IMR-90 (cell line): ENCODE measurements at regions not wholly inside any gene's neighbourhood (a gene's known extent, or its start where the extent isn't known, plus 50 kb on each side); places are given as distances from the start of the nearest gene placed in this dataset.

Experiments
- BHLHE40 ChIP-seq: fragments of 150-350 bp; IDR thresholded peaks from 2 replicates; pipeline ENCODE4 v1.6.1; 2016; ENCODE audit warnings: mild to moderate bottlenecking, low read depth, low read length
- CEBPB ChIP-seq: IDR thresholded peaks from 2 replicates; pipeline ENCODE4 v1.6.1; 2012; ENCODE audit warnings: low read depth, low read length, improper control_type of control experiment
- CHD1 ChIP-seq: IDR thresholded peaks from 2 replicates; pipeline ENCODE4 v1.6.1; 2012; ENCODE audit warnings: low read depth, low read length, improper control_type of control experiment
- FOS ChIP-seq: fragments of 150-350 bp; IDR thresholded peaks from 2 replicates; pipeline ENCODE4 v1.6.1; 2016; ENCODE audit warnings: low read depth, low read length
- MAFK ChIP-seq: IDR thresholded peaks from 2 replicates; pipeline ENCODE4 v1.6.1; 2012; ENCODE audit warnings: low read depth, low read length, improper control_type of control experiment
- MXI1 ChIP-seq: IDR thresholded peaks from 2 replicates; pipeline ENCODE4 v1.6.1; 2012; ENCODE audit warnings: low read depth, mild to moderate bottlenecking, low read length, moderate library complexity, borderline replicate concordance
- NFE2L2 ChIP-seq: fragments of 150-350 bp; IDR thresholded peaks from 2 replicates; pipeline ENCODE4 v1.6.1; 2016; ENCODE audit warnings: low read depth, mild to moderate bottlenecking, low read length
- POLR2A ChIP-seq: IDR thresholded peaks from 2 replicates; pipeline ENCODE4 v1.6.1; 2012; ENCODE audit warnings: mild to moderate bottlenecking, low read depth, low read length
- RAD21 ChIP-seq: IDR thresholded peaks from 2 replicates; pipeline ENCODE4 v1.6.1; 2012; ENCODE audit warnings: low read length, improper control_type of control experiment
- RCOR1 ChIP-seq: IDR thresholded peaks from 2 replicates; pipeline ENCODE4 v1.6.1; 2012; ENCODE audit warnings: mild to moderate bottlenecking, low read length, improper control_type of control experiment; ENCODE audit not compliant: insufficient replicate concordance
- RFX5 ChIP-seq: IDR thresholded peaks from 2 replicates; pipeline ENCODE4 v1.8.0; 2012; ENCODE audit warnings: low read depth, mild to moderate bottlenecking, low read length, moderate library complexity
- TF ChIP-seq, protein P1 (sequence below): conservative IDR thresholded peaks from 2 replicates; pipeline ENCODE4 v1.5.1; 2012; ENCODE audit warnings: mild to moderate bottlenecking, low read depth, low read length, improper control_type of control experiment
- TF ChIP-seq, protein P2 (sequence below): fragments of 150-350 bp; IDR thresholded peaks from 2 replicates; pipeline ENCODE4 v1.6.1; 2016; ENCODE audit warnings: low read depth, mild to moderate bottlenecking, low read length, moderate library complexity, borderline replicate concordance
- TF ChIP-seq, protein P3 (sequence below): fragments of 150-350 bp; IDR thresholded peaks from 2 replicates; pipeline ENCODE4 v1.6.1; 2017; ENCODE audit warnings: mild to moderate bottlenecking, antibody characterized with exemption, low read length, low read depth

DNA sequence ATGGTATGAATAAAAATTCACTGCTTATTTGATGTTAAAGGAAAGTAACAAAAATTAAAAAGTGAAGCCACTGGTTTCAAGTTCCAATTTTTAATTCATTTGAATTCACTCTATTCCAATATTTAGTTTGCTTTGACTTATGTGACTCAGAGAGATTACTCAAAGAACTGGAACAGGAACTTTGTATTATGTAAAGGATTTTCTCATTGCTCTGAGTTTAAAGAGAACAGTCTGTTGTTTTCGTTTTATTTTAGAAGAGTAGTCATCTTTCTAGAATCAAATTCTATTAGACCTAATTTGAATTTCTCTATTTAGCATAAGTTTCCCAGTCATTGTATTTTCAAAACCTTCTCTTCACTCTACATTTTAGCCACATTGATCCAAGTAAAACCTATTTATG lies 300.1 kb upstream of the SLC8A1 start:
- TF ChIP-seq POLR2A (no peak), BHLHE40 (no peak), CEBPB (no peak), CHD1 (no peak), MXI1 (no peak), NFE2L2 (no peak), MAFK (no peak), RCOR1 (no peak), RFX5 (no peak), FOS (no peak), RAD21 (no peak)
- TF ChIP-seq, protein P1, sequence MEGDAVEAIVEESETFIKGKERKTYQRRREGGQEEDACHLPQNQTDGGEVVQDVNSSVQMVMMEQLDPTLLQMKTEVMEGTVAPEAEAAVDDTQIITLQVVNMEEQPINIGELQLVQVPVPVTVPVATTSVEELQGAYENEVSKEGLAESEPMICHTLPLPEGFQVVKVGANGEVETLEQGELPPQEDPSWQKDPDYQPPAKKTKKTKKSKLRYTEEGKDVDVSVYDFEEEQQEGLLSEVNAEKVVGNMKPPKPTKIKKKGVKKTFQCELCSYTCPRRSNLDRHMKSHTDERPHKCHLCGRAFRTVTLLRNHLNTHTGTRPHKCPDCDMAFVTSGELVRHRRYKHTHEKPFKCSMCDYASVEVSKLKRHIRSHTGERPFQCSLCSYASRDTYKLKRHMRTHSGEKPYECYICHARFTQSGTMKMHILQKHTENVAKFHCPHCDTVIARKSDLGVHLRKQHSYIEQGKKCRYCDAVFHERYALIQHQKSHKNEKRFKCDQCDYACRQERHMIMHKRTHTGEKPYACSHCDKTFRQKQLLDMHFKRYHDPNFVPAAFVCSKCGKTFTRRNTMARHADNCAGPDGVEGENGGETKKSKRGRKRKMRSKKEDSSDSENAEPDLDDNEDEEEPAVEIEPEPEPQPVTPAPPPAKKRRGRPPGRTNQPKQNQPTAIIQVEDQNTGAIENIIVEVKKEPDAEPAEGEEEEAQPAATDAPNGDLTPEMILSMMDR, result no peak
- TF ChIP-seq, protein P2, sequence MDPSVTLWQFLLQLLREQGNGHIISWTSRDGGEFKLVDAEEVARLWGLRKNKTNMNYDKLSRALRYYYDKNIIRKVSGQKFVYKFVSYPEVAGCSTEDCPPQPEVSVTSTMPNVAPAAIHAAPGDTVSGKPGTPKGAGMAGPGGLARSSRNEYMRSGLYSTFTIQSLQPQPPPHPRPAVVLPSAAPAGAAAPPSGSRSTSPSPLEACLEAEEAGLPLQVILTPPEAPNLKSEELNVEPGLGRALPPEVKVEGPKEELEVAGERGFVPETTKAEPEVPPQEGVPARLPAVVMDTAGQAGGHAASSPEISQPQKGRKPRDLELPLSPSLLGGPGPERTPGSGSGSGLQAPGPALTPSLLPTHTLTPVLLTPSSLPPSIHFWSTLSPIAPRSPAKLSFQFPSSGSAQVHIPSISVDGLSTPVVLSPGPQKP, result no peak
- TF ChIP-seq, protein P3, sequence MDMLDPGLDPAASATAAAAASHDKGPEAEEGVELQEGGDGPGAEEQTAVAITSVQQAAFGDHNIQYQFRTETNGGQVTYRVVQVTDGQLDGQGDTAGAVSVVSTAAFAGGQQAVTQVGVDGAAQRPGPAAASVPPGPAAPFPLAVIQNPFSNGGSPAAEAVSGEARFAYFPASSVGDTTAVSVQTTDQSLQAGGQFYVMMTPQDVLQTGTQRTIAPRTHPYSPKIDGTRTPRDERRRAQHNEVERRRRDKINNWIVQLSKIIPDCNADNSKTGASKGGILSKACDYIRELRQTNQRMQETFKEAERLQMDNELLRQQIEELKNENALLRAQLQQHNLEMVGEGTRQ, result no peak
